ENCODE measurements at regions not wholly inside any gene's neighbourhood (a gene's known extent, or its start where the extent isn't known, plus 50 kb on each side); places are given as distances from the start of the nearest gene placed in this dataset.

GRCh38 chr12:113658006-113658655 lies 186.5 kb upstream of the LHX5 start:
- H2BK5ac ChIP-seq (ENCODE audit: low read length), result no peak overlapping the region
- no peak overlapping the region for H3K56ac ChIP-seq (ENCODE audit: low read length)
- H3K36me3 ChIP-seq (ENCODE audit: control insufficient read depth, insufficient read depth, low read length), result no peaks in the 10 kb centered on the region
- no peaks in the 10 kb centered on the region for H3K79me2 ChIP-seq (ENCODE audit: control insufficient read depth, insufficient read depth, low read length)
- H2BK120ac ChIP-seq (ENCODE audit: low read depth, low read length), result no peak overlapping the region
- H3K4me2 ChIP-seq (ENCODE audit: low read length), result no peak overlapping the region
- no peak overlapping the region for H2AK5ac ChIP-seq (ENCODE audit: low read length)
- H2BK15ac ChIP-seq (replicated peaks; ENCODE audit: low read depth), result no peak overlapping the region
- H3K4me3 ChIP-seq (ENCODE audit: low read length), result no peak overlapping the region
- no peaks in the 10 kb centered on the region for H3K79me1 ChIP-seq (ENCODE audit: low read length)
- H3K18ac ChIP-seq (ENCODE audit: low read length), result no peak overlapping the region
- no peaks in the 10 kb centered on the region for H3K27me3 ChIP-seq (ENCODE audit: insufficient read depth, low read length, poor library complexity)
- H4K5ac ChIP-seq (ENCODE audit: low read length), result no peak overlapping the region
- no peaks in the 10 kb centered on the region for H3K4me1 ChIP-seq (ENCODE audit: control insufficient read depth, low read depth, low read length)
- H4K8ac ChIP-seq (ENCODE audit: low read depth, low read length), result no peak overlapping the region
- no peak overlapping the region for H3K4ac ChIP-seq (ENCODE audit: low read depth, low read length)
- no peak overlapping the region for H3K23ac ChIP-seq (ENCODE audit: low read length)
- H3K9ac ChIP-seq (ENCODE audit: low read length), result no peak overlapping the region
- no peak overlapping the region for H3K27ac ChIP-seq (ENCODE audit: low read depth, low read length)
- no peak for DNase-seq
- no CpG with 5 or more reads among the region's 1 CpG for WGBS (ENCODE audit: extremely low coverage, insufficient coverage, low lambda C conversion rate)

- H3K79me1 ChIP-seq (ENCODE audit: low read length), result no peaks in the 10 kb centered on the region
- no peaks in the 10 kb centered on the region for H3K27me3 ChIP-seq (ENCODE audit: insufficient read depth, low read length, poor library complexity)
- H3K4me2 ChIP-seq (ENCODE audit: low read length), result no peak overlapping the region
- WGBS (ENCODE audit: extremely low coverage, insufficient coverage, low lambda C conversion rate), result no CpG with 5 or more reads among the region's 4 CpGs
- no peak overlapping the region for H2BK15ac ChIP-seq (replicated peaks; ENCODE audit: low read depth)
- H4K5ac ChIP-seq (ENCODE audit: low read length), result no peak overlapping the region
- DNase-seq, result no peak
- no peaks in the 10 kb centered on the region for H3K4me1 ChIP-seq (ENCODE audit: control insufficient read depth, low read depth, low read length)
- H2AK5ac ChIP-seq (ENCODE audit: low read length), result no peak overlapping the region
- H3K27ac ChIP-seq (ENCODE audit: low read depth, low read length), result no peak overlapping the region
- no peak overlapping the region for H3K56ac ChIP-seq (ENCODE audit: low read length)
- no peaks in the 10 kb centered on the region for H3K36me3 ChIP-seq (ENCODE audit: control insufficient read depth, insufficient read depth, low read length)
- H2BK120ac ChIP-seq (ENCODE audit: low read depth, low read length), result no peak overlapping the region
- no peak overlapping the region for H3K23ac ChIP-seq (ENCODE audit: low read length)
- H3K4ac ChIP-seq (ENCODE audit: low read depth, low read length), result no peak overlapping the region
- no peak overlapping the region for H3K4me3 ChIP-seq (ENCODE audit: low read length)
- H2BK5ac ChIP-seq (ENCODE audit: low read length), result no peak overlapping the region
- H3K79me2 ChIP-seq (ENCODE audit: control insufficient read depth, insufficient read depth, low read length), result no peaks in the 10 kb centered on the region
- H3K18ac ChIP-seq (ENCODE audit: low read length), result no peak overlapping the region
- H3K9ac ChIP-seq (ENCODE audit: low read length), result no peak overlapping the region
- no peak overlapping the region for H4K8ac ChIP-seq (ENCODE audit: low read depth, low read length)
These were observed 184.2 kb upstream of the LHX5 start for GRCh38 chr12:113655919-113656318.

- no peak for DNase-seq
- no peak overlapping the region for H3K4ac ChIP-seq (ENCODE audit: low read depth, low read length)
- H3K79me2 ChIP-seq (ENCODE audit: control insufficient read depth, insufficient read depth, low read length), result no peaks in the 10 kb centered on the region
These were observed 183.8 kb upstream of the LHX5 start for GRCh38 chr12:113655479-113655878.

GRCh38 chr12:113651662-113652061 lies 180.0 kb upstream of the LHX5 start:
- Histone ChIP-seq H2BK5ac (ENCODE audit: low read length) (no peak overlapping the region), H3K4me2 (ENCODE audit: low read length) (no peak overlapping the region), H3K4me1 (ENCODE audit: control insufficient read depth, low read depth, low read length) (no peaks in the 10 kb centered on the region), H2BK120ac (ENCODE audit: low read depth, low read length) (no peak overlapping the region), H3K4me3 (ENCODE audit: low read length) (no peak overlapping the region), H3K23ac (ENCODE audit: low read length) (no peak overlapping the region), H3K79me1 (ENCODE audit: low read length) (no peaks in the 10 kb centered on the region), H4K5ac (ENCODE audit: low read length) (no peak overlapping the region), H2BK15ac (replicated peaks; ENCODE audit: low read depth) (no peak overlapping the region), H3K27me3 (ENCODE audit: insufficient read depth, low read length, poor library complexity) (no peaks in the 10 kb centered on the region), H3K56ac (ENCODE audit: low read length) (no peak overlapping the region), H3K36me3 (ENCODE audit: control insufficient read depth, insufficient read depth, low read length) (no peaks in the 10 kb centered on the region), H2AK5ac (ENCODE audit: low read length) (no peak overlapping the region), H3K27ac (ENCODE audit: low read depth, low read length) (no peak overlapping the region), H3K79me2 (ENCODE audit: control insufficient read depth, insufficient read depth, low read length) (no peaks in the 10 kb centered on the region), H4K8ac (ENCODE audit: low read depth, low read length) (no peak overlapping the region), H3K4ac (ENCODE audit: low read depth, low read length) (no peak overlapping the region), H3K9ac (ENCODE audit: low read length) (no peak overlapping the region), H3K18ac (ENCODE audit: low read length) (no peak overlapping the region)
- WGBS (ENCODE audit: extremely low coverage, insufficient coverage, low lambda C conversion rate), result no CpG with 5 or more reads among the region's 3 CpGs
- no peak for DNase-seq

More at GRCh38 chr12:113655479-113655878, 183.8 kb upstream of the LHX5 start:
- H2BK5ac ChIP-seq (ENCODE audit: low read length), result no peak overlapping the region
- no peak overlapping the region for H2AK5ac ChIP-seq (ENCODE audit: low read length)
- WGBS (ENCODE audit: extremely low coverage, insufficient coverage, low lambda C conversion rate), result no CpG with 5 or more reads among the region's 3 CpGs
- no peaks in the 10 kb centered on the region for H3K36me3 ChIP-seq (ENCODE audit: control insufficient read depth, insufficient read depth, low read length)
- no peaks in the 10 kb centered on the region for H3K27me3 ChIP-seq (ENCODE audit: insufficient read depth, low read length, poor library complexity)
- H2BK120ac ChIP-seq (ENCODE audit: low read depth, low read length), result no peak overlapping the region
- no peak overlapping the region for H3K23ac ChIP-seq (ENCODE audit: low read length)
- no peak overlapping the region for H3K27ac ChIP-seq (ENCODE audit: low read depth, low read length)
- H3K4me2 ChIP-seq (ENCODE audit: low read length), result no peak overlapping the region
- H3K79me1 ChIP-seq (ENCODE audit: low read length), result no peaks in the 10 kb centered on the region
- no peak overlapping the region for H3K4me3 ChIP-seq (ENCODE audit: low read length)
- no peak overlapping the region for H4K8ac ChIP-seq (ENCODE audit: low read depth, low read length)
- H2BK15ac ChIP-seq (replicated peaks; ENCODE audit: low read depth), result no peak overlapping the region
- no peak overlapping the region for H4K5ac ChIP-seq (ENCODE audit: low read length)
- H3K9ac ChIP-seq (ENCODE audit: low read length), result no peak overlapping the region
- H3K56ac ChIP-seq (ENCODE audit: low read length), result no peak overlapping the region
- H3K4me1 ChIP-seq (ENCODE audit: control insufficient read depth, low read depth, low read length), result no peaks in the 10 kb centered on the region
- no peak overlapping the region for H3K18ac ChIP-seq (ENCODE audit: low read length)

- Histone ChIP-seq H3K4ac (ENCODE audit: low read depth, low read length) (no peak overlapping the region), H2BK5ac (ENCODE audit: low read length) (no peak overlapping the region)
These were observed 178.8 kb upstream of the LHX5 start for GRCh38 chr12:113650476-113650875.

GRCh38 chr12:113649256-113649830 lies 177.7 kb upstream of the LHX5 start:
- Histone ChIP-seq H4K8ac (ENCODE audit: low read depth, low read length) (no peak overlapping the region), H2BK15ac (replicated peaks; ENCODE audit: low read depth) (no peak overlapping the region), H3K27ac (ENCODE audit: low read depth, low read length) (no peak overlapping the region), H3K79me1 (ENCODE audit: low read length) (no peaks in the 10 kb centered on the region), H2BK5ac (ENCODE audit: low read length) (no peak overlapping the region), H3K4me2 (ENCODE audit: low read length) (no peak overlapping the region), H2AK5ac (ENCODE audit: low read length) (no peak overlapping the region), H3K23ac (ENCODE audit: low read length) (no peak overlapping the region), H3K56ac (ENCODE audit: low read length) (no peak overlapping the region), H3K4ac (ENCODE audit: low read depth, low read length) (no peak overlapping the region), H3K9ac (ENCODE audit: low read length) (no peak overlapping the region), H3K4me1 (ENCODE audit: control insufficient read depth, low read depth, low read length) (no peaks in the 10 kb centered on the region), H3K36me3 (ENCODE audit: control insufficient read depth, insufficient read depth, low read length) (no peaks in the 10 kb centered on the region), H3K27me3 (ENCODE audit: insufficient read depth, low read length, poor library complexity) (no peaks in the 10 kb centered on the region), H4K5ac (ENCODE audit: low read length) (no peak overlapping the region), H3K18ac (ENCODE audit: low read length) (no peak overlapping the region), H3K4me3 (ENCODE audit: low read length) (no peak overlapping the region), H2BK120ac (ENCODE audit: low read depth, low read length) (no peak overlapping the region), H3K79me2 (ENCODE audit: control insufficient read depth, insufficient read depth, low read length) (no peaks in the 10 kb centered on the region)
- WGBS (ENCODE audit: extremely low coverage, insufficient coverage, low lambda C conversion rate), result no CpG with 5 or more reads among the region's 20 CpGs
- DNase-seq, result no peak

More at GRCh38 chr12:113650476-113650875, 178.8 kb upstream of the LHX5 start:
- H3K9ac ChIP-seq (ENCODE audit: low read length), result no peak overlapping the region
- no peak overlapping the region for H2AK5ac ChIP-seq (ENCODE audit: low read length)
- H3K27ac ChIP-seq (ENCODE audit: low read depth, low read length), result no peak overlapping the region
- H2BK120ac ChIP-seq (ENCODE audit: low read depth, low read length), result no peak overlapping the region
- no peak overlapping the region for H4K8ac ChIP-seq (ENCODE audit: low read depth, low read length)
- no peak overlapping the region for H2BK15ac ChIP-seq (replicated peaks; ENCODE audit: low read depth)
- no peaks in the 10 kb centered on the region for H3K36me3 ChIP-seq (ENCODE audit: control insufficient read depth, insufficient read depth, low read length)
- H3K4me1 ChIP-seq (ENCODE audit: control insufficient read depth, low read depth, low read length), result no peaks in the 10 kb centered on the region
- H3K4me3 ChIP-seq (ENCODE audit: low read length), result no peak overlapping the region
- no peaks in the 10 kb centered on the region for H3K79me1 ChIP-seq (ENCODE audit: low read length)
- no peak overlapping the region for H3K18ac ChIP-seq (ENCODE audit: low read length)
- no CpG with 5 or more reads among the region's 6 CpGs for WGBS (ENCODE audit: extremely low coverage, insufficient coverage, low lambda C conversion rate)
- H3K79me2 ChIP-seq (ENCODE audit: control insufficient read depth, insufficient read depth, low read length), result no peaks in the 10 kb centered on the region
- H3K4me2 ChIP-seq (ENCODE audit: low read length), result no peak overlapping the region
- H3K56ac ChIP-seq (ENCODE audit: low read length), result no peak overlapping the region
- no peak overlapping the region for H3K23ac ChIP-seq (ENCODE audit: low read length)
- no peak overlapping the region for H4K5ac ChIP-seq (ENCODE audit: low read length)
- H3K27me3 ChIP-seq (ENCODE audit: insufficient read depth, low read length, poor library complexity), result no peaks in the 10 kb centered on the region
- no peak for DNase-seq
